ENCODE measurements at regions not wholly inside any gene's neighbourhood (a gene's known extent, or its start where the extent isn't known, plus 50 kb on each side); places are given as distances from the start of the nearest gene placed in this dataset.
"Not testable (repeated sequence)": the region's sequence is repeated elsewhere in the genome, so short reads cannot be mapped to it uniquely, and the experiment has no call there.

DNA sequence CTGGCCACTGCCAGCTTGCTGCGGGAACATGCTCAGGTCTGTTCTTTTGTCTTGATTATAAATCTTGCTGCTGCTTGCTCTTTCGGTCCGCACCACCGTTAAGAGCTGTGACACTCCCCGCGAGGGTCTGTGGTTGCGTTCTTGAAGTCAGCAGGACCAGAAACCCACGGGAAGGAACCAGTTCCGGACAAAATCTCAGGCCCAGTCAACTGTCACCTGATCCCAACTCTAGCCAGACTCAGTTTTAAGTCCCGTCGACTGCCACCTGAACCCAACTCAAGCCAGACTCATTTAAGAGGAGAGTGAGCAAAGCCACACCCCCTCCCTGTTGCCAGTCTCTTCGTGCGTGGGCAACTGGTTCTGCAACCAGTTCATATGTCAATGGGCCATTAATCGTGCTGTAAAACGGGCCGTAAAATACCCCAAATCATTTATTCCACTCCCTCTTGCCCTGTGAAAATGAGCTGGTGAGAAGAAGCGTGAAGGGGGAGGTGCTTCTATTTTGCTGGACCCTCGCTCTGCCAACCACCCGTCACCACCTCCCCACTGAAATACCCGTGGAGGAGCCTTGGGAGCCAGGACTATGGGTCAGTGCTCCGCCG is 224.3 kb downstream of the NDUFA10 start:
- no peak overlapping the region for H3K27ac Mint-ChIP-seq
- no peaks in the 10 kb centered on the region for H3K4me1 Mint-ChIP-seq (ENCODE audit: low read depth)
- H3K9me3 Mint-ChIP-seq = peaks cover 11% of the 10 kb centered on the region
- intact Hi-C loops (cut with micrococcal nuclease) = no loop called here
- peaks cover 19% of the 10 kb centered on the region for H3K27me3 Mint-ChIP-seq
- H3K4me3 Mint-ChIP-seq = no peak overlapping the region
- no peaks in the 10 kb centered on the region for H3K36me3 Mint-ChIP-seq (ENCODE audit: low read depth)

DNA sequence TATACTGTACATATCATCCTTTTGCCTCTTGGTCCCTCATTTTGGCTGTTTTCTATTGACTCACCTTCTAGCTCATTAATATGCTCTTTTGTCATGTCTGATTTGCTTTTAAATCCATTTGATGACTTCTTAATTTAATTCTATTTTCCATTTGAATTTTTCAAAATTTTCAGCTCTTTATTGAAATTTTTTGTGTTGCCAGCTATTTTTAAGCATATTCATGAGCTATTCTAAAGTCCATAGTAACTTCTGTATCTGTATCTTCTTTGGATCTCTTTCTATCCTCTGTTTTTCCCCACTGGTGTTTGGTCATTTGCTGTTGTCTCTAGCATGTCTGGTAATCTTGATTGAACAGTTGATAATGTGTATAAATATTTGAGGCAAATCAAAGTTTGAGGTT is 227.8 kb downstream of the NDUFA10 start:
- no peak overlapping the region for H3K27ac Mint-ChIP-seq

DNA sequence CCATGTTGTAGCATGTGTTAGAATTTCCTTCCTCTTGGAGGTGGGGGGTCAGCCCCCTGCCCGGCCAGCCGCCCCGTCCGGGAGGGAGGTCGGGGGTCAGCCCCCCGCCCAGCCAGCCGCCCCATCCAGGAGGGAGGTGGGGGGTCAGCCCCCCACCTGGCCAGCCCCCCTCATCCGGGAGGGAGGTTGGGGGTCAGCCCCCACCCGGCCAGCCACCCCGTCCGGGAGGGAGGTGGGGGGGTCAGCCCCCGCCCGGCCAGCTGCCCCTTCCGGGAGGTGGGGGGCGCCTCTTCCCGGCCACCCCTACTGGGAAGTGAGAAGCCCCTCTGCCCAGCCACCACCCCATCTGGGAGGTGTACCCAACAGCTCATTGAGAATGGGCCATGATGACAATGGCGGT is 229.4 kb downstream of the NDUFA10 start:
- peaks cover 14% of the 10 kb centered on the region for H3K27me3 Mint-ChIP-seq
- intact Hi-C loops (cut with micrococcal nuclease); H3K9me3 Mint-ChIP-seq; H3K36me3 Mint-ChIP-seq (ENCODE audit: low read depth); H3K27ac Mint-ChIP-seq; H3K4me3 Mint-ChIP-seq; H3K4me1 Mint-ChIP-seq (ENCODE audit: low read depth): not testable (repeated sequence)

More for the DNA sequence above, 227.8 kb downstream of the NDUFA10 start:
- H3K36me3 Mint-ChIP-seq (ENCODE audit: low read depth) = no peaks in the 10 kb centered on the region
- peaks cover 18% of the 10 kb centered on the region for H3K27me3 Mint-ChIP-seq
- no peak overlapping the region for H3K4me3 Mint-ChIP-seq
- H3K4me1 Mint-ChIP-seq (ENCODE audit: low read depth) = no peaks in the 10 kb centered on the region
- peaks cover 11% of the 10 kb centered on the region for H3K9me3 Mint-ChIP-seq
- intact Hi-C loops (cut with micrococcal nuclease) = no loop called here

- intact Hi-C loops (cut with micrococcal nuclease) = no loop called here
- no peaks in the 10 kb centered on the region for H3K36me3 Mint-ChIP-seq (ENCODE audit: low read depth)
- H3K9me3 Mint-ChIP-seq = no peaks in the 10 kb centered on the region
- peaks cover 10% of the 10 kb centered on the region for H3K4me1 Mint-ChIP-seq (ENCODE audit: low read depth)
- no peak overlapping the region for H3K27ac Mint-ChIP-seq
- no peak overlapping the region for H3K4me3 Mint-ChIP-seq
- H3K27me3 Mint-ChIP-seq = peaks cover 11% of the 10 kb centered on the region
Measured at GRCh38 chr2:239793836-239794235, 231.3 kb downstream of the NDUFA10 start.

- peaks cover 11% of the 10 kb centered on the region for H3K27me3 Mint-ChIP-seq
- no peaks in the 10 kb centered on the region for H3K9me3 Mint-ChIP-seq
- no peak overlapping the region for H3K4me3 Mint-ChIP-seq
- intact Hi-C loops (cut with micrococcal nuclease) = no loop called here
- peaks cover 10% of the 10 kb centered on the region for H3K4me1 Mint-ChIP-seq (ENCODE audit: low read depth)
- H3K36me3 Mint-ChIP-seq (ENCODE audit: low read depth) = no peaks in the 10 kb centered on the region
- H3K27ac Mint-ChIP-seq = no peak overlapping the region
Measured at GRCh38 chr2:239793086-239793485, 232.1 kb downstream of the NDUFA10 start.

DNA sequence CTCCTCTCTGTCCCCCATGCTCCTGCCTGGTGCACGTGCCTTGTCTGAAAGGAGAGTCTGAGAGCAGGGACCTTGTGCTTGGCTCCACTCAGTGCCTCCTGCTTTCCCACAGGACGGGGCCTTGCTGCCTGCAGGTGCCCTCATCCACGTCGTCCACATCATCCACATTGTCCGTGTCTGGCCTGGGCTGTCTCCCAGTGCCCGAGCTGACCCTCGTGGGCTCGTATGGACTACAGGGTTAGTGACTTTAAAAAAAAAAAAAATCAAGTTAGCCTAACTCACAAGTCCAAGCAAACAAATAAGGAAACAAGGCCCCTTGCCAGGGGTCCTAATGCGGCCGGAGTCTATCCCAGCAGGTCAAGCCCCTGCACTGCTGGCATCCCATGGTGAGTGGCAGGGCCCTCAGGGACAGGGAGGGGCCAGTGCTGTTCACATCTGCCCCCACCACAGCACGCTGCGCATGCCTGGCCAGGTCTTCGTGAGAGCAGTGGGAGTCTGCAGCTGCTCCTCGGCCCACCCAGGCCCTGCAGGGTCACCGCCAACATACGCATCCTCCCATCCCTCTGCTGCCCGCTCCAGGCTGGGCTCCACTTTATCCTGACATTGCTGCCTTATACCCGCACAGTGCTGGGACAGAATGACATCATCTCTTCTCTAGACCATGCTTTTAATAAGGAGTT is 232.6 kb downstream of the NDUFA10 start:
- Mint-ChIP-seq H3K4me3 (no peak overlapping the region), H3K9me3 (no peaks in the 10 kb centered on the region), H3K36me3 (ENCODE audit: low read depth) (no peaks in the 10 kb centered on the region), H3K4me1 (ENCODE audit: low read depth) (peaks cover 10% of the 10 kb centered on the region), H3K27ac (no peak overlapping the region), H3K27me3 (peaks cover 11% of the 10 kb centered on the region)
- intact Hi-C loops (cut with micrococcal nuclease) = no loop called here

DNA sequence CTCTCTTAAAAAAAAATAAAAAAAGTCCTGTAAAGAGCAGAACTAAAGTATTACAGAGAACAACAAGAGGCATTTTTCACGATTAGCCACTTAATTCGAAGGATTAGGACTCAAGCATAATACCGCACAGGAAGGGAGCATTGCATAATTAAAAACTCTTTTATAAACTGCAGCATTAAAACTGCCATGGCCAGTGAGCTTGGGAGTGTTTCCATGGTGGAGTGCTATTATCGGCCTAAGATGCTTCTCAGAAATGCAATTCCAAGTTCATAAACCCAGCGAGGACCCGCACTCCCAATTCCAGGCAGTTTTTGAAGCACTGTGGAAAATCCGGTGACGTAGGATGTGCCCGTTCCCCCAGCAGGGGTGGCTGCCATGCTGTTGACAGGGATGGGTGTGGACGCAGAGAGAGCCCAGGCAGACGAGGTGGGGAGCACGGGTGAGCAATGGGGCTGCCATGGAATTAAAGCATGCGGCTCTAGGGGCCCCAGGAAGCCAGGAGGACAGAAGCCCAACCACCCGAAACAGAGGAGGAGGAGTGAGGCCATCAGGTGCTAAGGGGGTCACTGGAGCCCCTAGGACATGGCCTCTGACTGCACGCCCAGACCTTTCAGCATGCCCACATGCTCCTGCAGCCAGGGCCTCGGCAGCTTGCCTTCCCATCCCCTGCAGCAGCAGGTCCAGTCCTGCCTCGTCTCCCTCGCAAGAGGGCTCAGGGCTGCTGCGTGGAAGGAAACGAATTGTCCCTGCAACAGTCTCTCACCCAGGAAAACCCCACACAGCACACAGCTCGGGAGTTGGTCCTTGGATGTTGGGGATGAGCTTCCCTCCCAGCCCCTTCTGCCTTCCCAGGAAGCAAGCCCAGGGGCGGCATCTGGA is 233.4 kb downstream of the NDUFA10 start:
- no peaks in the 10 kb centered on the region for H3K9me3 Mint-ChIP-seq
- no peaks in the 10 kb centered on the region for H3K36me3 Mint-ChIP-seq (ENCODE audit: low read depth)
- peaks cover 10% of the 10 kb centered on the region for H3K4me1 Mint-ChIP-seq (ENCODE audit: low read depth)
- H3K4me3 Mint-ChIP-seq = no peak overlapping the region
- no peak overlapping the region for H3K27ac Mint-ChIP-seq
- H3K27me3 Mint-ChIP-seq = peaks cover 9% of the 10 kb centered on the region
- intact Hi-C loops (cut with micrococcal nuclease) = no loop called here

GRCh38 chr2:239790721-239791120 is 234.4 kb downstream of the NDUFA10 start:
- H3K4me1 Mint-ChIP-seq (ENCODE audit: low read depth) = peaks cover 10% of the 10 kb centered on the region
- peaks cover 17% of the 10 kb centered on the region for H3K27me3 Mint-ChIP-seq
- intact Hi-C loops (cut with micrococcal nuclease) = no loop called here
- no peaks in the 10 kb centered on the region for H3K36me3 Mint-ChIP-seq (ENCODE audit: low read depth)
- no peak overlapping the region for H3K4me3 Mint-ChIP-seq
- H3K27ac Mint-ChIP-seq = no peak overlapping the region
- peaks cover 8% of the 10 kb centered on the region for H3K9me3 Mint-ChIP-seq

GRCh38 chr2:239790313-239790712 is 234.8 kb downstream of the NDUFA10 start:
- intact Hi-C loops (cut with micrococcal nuclease) = no loop called here
- Mint-ChIP-seq H3K36me3 (ENCODE audit: low read depth) (no peaks in the 10 kb centered on the region), H3K9me3 (peaks cover 12% of the 10 kb centered on the region), H3K27ac (no peak overlapping the region), H3K27me3 (peaks cover 20% of the 10 kb centered on the region), H3K4me1 (ENCODE audit: low read depth) (peaks cover 10% of the 10 kb centered on the region), H3K4me3 (no peak overlapping the region)

DNA sequence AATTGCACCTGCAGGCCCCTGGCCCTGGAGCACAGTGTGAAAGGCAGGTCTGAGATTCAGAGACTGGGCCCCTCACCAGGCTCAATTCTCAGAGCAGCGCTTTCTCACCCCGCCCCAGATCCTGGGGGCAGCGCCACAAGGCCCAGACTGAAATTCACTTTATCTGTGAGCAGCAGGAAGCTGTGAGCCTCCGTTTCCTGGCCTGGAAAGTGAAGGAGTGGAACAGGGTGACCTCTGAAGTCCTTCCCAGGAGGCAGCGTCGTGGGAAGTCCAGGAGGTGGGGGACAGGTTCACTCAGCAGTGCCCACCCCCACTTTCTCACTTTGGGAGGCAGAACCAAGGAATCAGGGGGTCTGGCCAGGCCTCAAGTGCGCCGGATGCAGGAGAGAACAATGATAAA is 235.4 kb downstream of the NDUFA10 start:
- Mint-ChIP-seq H3K4me1 (ENCODE audit: low read depth) (peaks cover 10% of the 10 kb centered on the region), H3K27me3 (peaks cover 22% of the 10 kb centered on the region)

DNA sequence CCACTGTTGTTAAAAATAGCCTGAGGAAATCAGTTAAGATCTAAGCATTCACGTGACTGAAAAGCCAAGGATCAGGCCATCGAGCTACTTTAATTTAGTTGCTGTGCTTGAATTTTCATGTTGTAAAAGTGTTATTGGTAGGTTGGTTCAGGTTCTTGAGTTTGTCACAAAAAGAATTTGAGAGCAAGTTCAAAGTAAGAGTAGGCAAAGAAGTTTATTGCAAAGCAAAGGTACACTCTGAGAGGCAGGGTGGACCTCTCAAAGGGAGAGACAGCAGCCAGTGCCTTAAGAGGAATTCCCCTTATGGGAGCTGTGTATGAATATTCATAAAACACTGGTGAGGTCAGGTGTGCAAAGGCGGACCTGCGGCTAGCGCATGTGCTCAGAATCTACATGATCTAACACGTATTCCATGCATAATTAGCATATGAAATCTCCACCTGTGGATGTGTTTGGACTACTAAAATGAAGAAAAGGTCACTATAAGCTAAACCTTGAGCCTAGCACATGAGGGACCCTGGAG is 236.5 kb downstream of the NDUFA10 start:
- H3K4me3 Mint-ChIP-seq = no peak overlapping the region
- H3K27ac Mint-ChIP-seq = no peak overlapping the region
- H3K27me3 Mint-ChIP-seq = peaks cover 24% of the 10 kb centered on the region
- H3K36me3 Mint-ChIP-seq (ENCODE audit: low read depth) = no peaks in the 10 kb centered on the region
- intact Hi-C loops (cut with micrococcal nuclease) = no loop called here
- H3K4me1 Mint-ChIP-seq (ENCODE audit: low read depth) = peaks cover 10% of the 10 kb centered on the region
- H3K9me3 Mint-ChIP-seq = peaks cover 12% of the 10 kb centered on the region

More for the DNA sequence above, 235.4 kb downstream of the NDUFA10 start:
- no peaks in the 10 kb centered on the region for H3K36me3 Mint-ChIP-seq (ENCODE audit: low read depth)
- H3K27ac Mint-ChIP-seq = no peak overlapping the region
- peaks cover 12% of the 10 kb centered on the region for H3K9me3 Mint-ChIP-seq
- H3K4me3 Mint-ChIP-seq = no peak overlapping the region
- intact Hi-C loops (cut with micrococcal nuclease) = no loop called here

DNA sequence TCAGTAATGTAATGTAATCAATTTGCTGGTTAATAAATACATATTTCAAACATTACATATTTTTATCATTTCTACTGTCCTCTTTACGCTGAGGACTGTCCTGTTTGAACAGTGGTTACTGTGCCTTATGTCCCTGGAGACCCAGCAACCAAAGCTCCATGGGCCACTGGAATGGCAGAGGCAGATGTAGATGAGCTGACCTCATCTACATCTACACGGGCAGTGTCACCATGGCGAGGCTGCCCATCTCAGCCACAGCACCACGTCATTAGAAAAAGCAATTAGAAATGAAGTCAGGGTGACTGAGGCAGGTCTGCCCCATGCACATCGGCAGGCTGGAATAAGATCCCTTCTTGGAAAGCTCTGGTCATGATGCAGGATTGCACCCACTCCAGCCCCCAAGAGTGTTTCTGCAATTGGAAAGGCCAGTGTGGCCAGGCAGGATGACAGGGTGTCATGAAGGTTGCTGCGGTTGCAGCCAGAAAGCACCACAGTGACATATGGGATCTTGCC is 237.5 kb downstream of the NDUFA10 start:
- Mint-ChIP-seq H3K4me1 (ENCODE audit: low read depth) (peaks cover 10% of the 10 kb centered on the region), H3K27me3 (peaks cover 25% of the 10 kb centered on the region), H3K27ac (no peak overlapping the region), H3K36me3 (ENCODE audit: low read depth) (no peaks in the 10 kb centered on the region), H3K9me3 (peaks cover 12% of the 10 kb centered on the region), H3K4me3 (no peak overlapping the region)
- intact Hi-C loops (cut with micrococcal nuclease) = no loop called here

GRCh38 chr2:239786791-239787190 is 238.4 kb downstream of the NDUFA10 start:
- H3K27me3 Mint-ChIP-seq = peaks cover 25% of the 10 kb centered on the region
- H3K9me3 Mint-ChIP-seq = peaks cover 12% of the 10 kb centered on the region

DNA sequence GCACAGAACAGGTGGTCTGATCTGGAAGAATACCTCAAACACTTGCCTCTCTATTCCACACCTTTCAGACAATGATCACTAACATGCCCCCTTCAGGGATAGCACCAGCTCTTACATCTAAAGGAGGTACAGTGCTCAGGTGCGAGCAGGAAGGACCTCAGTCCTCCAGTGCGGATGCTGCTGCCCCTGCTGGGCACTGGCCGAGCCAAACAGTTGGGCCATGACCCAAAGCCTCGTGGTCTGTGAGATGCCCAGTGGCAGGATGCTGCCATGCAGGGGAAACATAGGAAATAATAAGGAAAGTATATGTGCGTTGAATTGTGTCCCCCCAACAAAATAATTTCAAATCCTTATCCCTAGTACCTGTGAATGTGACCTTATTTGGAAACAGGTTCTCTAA is 243.7 kb downstream of the NDUFA10 start:
- peaks cover 29% of the 10 kb centered on the region for H3K27me3 Mint-ChIP-seq
- intact Hi-C loops (cut with micrococcal nuclease) = no loop called here
- H3K4me3 Mint-ChIP-seq = no peak overlapping the region
- no peaks in the 10 kb centered on the region for H3K4me1 Mint-ChIP-seq (ENCODE audit: low read depth)
- peaks cover 11% of the 10 kb centered on the region for H3K9me3 Mint-ChIP-seq
- H3K27ac Mint-ChIP-seq = no peak overlapping the region
- no peaks in the 10 kb centered on the region for H3K36me3 Mint-ChIP-seq (ENCODE audit: low read depth)

More at GRCh38 chr2:239786791-239787190, 238.4 kb downstream of the NDUFA10 start:
- Mint-ChIP-seq H3K27ac (no peak overlapping the region), H3K4me3 (no peak overlapping the region), H3K36me3 (ENCODE audit: low read depth) (no peaks in the 10 kb centered on the region), H3K4me1 (ENCODE audit: low read depth) (peaks cover 10% of the 10 kb centered on the region)
- intact Hi-C loops (cut with micrococcal nuclease) = no loop called here

Data from dendritic cell treated with granulocyte-macrophage colony-stimulating factor and Interleukin-4, amounts not matched to agents 40 ng/mL and 50 ng/mL, for 4 days (primary cell).